Cardiac muscle cell (in vitro differentiated cells and primary cell): ENCODE measurements at regions not wholly inside any gene's neighbourhood (a gene's known extent, or its start where the extent isn't known, plus 50 kb on each side); places are given as distances from the start of the nearest gene placed in this dataset.
A peak's percentile ranks its signal among the peaks of the same experiment; 100 is the strongest.

Source experiments
- DNase-seq, 2 donors: peaks; one replicate each; pipeline versions ENCODE4 v3.0.0 to v3.0.0-alpha.2; 2010 to 2017; ENCODE audit warnings: low read depth in 1 of 2, low spot score in 1 of 2
- H3K27ac ChIP-seq: fragments of 200-600 bp; sonication (generic); 2 replicates; pipeline ENCODE4 v1.5.1; 2016
- H3K27me3 ChIP-seq: fragments of 200-600 bp; sonication (generic); 2 replicates; pipeline ENCODE4 v1.6.0; 2016; ENCODE audit warnings: control low read depth
- H3K36me3 ChIP-seq: fragments of 200-600 bp; sonication (generic); 2 replicates; pipeline ENCODE4 v1.5.1; 2016; ENCODE audit warnings: control low read depth
- H3K4me1 ChIP-seq: fragments of 200-600 bp; sonication (generic); 2 replicates; pipeline ENCODE4 v1.8.1; 2017; ENCODE audit warnings: low read depth, mild to moderate bottlenecking, mixed run types
- H3K4me3 ChIP-seq: fragments of 200-600 bp; sonication (generic); 2 replicates; pipeline ENCODE4 v1.5.1; 2016; ENCODE audit warnings: mild to moderate bottlenecking
- H3K9me3 ChIP-seq: fragments of 200-600 bp; sonication (generic); 2 replicates; pipeline ENCODE4 v1.5.1; 2017; ENCODE audit warnings: low read depth, mild to moderate bottlenecking, control low read depth
- TF ChIP-seq, protein P1 (sequence below): IDR thresholded peaks from 2 replicates; pipeline ENCODE4 v1.5.1; 2012; ENCODE audit warnings: low read depth, mild to moderate bottlenecking, low read length

DNA sequence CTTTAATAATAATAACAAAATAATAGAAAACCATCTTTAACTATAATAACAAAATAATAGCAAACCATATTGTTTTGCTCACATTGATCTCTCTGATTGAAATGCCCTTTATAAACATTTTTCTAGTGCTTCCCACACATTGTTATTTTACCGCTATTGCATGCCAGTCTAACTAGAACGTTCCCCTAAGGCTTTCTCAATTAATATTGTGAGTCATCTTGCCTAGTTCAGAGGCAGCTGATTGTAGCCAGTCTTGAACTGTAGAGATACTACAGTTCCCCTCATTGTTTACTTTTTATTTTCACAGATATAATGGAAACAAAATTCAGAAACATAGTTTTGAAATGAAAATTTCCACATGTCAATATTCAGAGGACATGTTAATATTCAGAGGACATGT, 192.3 kb upstream of the ADGRL4 start:
- H3K4me1 ChIP-seq: no peaks in the 10 kb centered on the region
- H3K27me3 ChIP-seq: no peaks in the 10 kb centered on the region
- H3K36me3 ChIP-seq: no peaks in the 10 kb centered on the region
- DNase-seq: peak in 1 of 2 donors; percentile 62
- no peak overlapping the region for H3K27ac ChIP-seq
- H3K4me3 ChIP-seq: no peak overlapping the region
- no peaks in the 10 kb centered on the region for H3K9me3 ChIP-seq
- TF ChIP-seq, protein P1, sequence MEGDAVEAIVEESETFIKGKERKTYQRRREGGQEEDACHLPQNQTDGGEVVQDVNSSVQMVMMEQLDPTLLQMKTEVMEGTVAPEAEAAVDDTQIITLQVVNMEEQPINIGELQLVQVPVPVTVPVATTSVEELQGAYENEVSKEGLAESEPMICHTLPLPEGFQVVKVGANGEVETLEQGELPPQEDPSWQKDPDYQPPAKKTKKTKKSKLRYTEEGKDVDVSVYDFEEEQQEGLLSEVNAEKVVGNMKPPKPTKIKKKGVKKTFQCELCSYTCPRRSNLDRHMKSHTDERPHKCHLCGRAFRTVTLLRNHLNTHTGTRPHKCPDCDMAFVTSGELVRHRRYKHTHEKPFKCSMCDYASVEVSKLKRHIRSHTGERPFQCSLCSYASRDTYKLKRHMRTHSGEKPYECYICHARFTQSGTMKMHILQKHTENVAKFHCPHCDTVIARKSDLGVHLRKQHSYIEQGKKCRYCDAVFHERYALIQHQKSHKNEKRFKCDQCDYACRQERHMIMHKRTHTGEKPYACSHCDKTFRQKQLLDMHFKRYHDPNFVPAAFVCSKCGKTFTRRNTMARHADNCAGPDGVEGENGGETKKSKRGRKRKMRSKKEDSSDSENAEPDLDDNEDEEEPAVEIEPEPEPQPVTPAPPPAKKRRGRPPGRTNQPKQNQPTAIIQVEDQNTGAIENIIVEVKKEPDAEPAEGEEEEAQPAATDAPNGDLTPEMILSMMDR: no peak

DNA sequence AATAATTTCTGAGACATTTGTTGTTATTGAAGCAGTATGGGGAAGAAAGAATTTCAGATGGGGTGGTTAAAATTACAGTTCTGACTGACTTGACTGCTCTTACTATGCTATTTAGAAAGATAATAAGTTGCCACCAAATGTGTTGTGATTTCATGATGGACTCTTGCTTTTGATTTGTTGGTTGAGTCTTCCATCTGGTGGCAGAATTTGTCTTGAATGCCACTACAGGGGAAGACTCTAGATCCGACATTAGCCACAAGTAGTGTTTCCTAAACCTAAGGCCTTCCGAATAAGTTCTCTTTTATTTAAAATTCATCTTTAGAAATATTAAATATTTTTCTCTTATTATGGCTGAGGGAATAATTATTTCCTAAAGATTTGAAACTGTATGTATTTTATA, 190.9 kb upstream of the ADGRL4 start:
- no peaks in the 10 kb centered on the region for H3K27me3 ChIP-seq
- no peaks in the 10 kb centered on the region for H3K36me3 ChIP-seq
- TF ChIP-seq, protein P1: peak; percentile 40
- no peaks in the 10 kb centered on the region for H3K4me1 ChIP-seq
- H3K9me3 ChIP-seq: no peaks in the 10 kb centered on the region
- H3K27ac ChIP-seq: no peak overlapping the region
- DNase-seq: peak; percentile 16 to 65
- no peak overlapping the region for H3K4me3 ChIP-seq

DNA sequence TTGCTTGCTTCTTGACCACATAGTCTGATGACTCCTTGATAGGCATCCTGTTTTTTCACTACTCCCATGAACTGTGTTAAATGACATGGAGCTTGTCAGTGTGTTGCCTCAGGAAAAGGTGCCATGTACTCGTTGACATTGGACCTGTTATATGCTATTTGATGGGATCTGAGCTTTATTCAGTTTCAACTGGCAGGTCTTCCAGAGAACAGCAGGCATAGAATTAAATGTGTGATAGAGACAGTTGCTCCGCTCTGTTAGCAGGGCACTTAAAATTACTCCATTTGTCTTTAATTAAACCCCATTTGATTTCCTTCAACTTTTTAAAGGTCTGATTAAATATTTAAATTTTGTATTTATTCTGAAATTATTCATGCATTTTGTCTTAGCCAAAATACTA, 189.7 kb upstream of the ADGRL4 start:
- Histone ChIP-seq H3K4me3 (no peak overlapping the region), H3K27me3 (no peaks in the 10 kb centered on the region), H3K4me1 (no peaks in the 10 kb centered on the region), H3K36me3 (no peaks in the 10 kb centered on the region), H3K27ac (no peak overlapping the region), H3K9me3 (no peaks in the 10 kb centered on the region)
- TF ChIP-seq, protein P1: no peak
- no peak for DNase-seq

DNA sequence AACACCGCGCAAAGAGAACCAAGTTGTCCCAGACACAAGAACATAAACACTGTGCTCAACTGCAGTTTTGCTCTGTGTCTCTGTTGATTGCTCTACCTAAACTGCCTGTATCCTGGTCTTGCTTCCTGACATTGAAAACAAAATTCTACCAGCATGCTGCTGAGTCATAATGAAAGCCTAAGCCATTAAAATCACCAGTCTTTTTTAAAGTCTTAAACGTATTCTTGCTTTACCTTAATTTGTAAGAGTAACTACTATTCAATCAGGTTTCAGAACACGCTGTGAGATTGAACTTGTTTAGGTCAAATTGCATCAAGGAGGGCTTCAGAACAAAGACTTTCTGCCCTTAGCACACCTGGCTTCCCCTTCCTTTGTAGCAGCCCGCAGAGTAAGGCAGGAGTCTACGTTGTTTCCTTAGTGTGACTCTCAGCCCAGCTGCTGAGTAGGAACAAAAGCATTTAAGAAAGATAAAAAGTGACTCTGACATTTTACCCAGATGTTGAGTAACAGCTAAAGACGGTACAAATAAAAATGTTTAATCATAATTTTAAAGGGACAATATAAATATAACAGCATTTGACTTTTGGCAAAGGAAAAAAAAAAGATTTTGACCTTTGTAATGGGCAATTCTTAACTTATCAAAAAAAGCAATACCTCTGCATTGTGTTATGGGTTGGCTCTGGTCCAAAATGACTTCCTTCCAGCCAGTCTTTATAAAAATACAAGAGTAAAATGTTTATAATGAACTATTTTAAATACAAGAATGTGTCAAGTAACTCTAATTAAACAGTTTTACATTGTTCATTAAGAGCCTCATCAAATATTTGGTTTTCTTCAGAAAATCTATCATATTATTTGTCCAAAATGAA, 186.9 kb upstream of the ADGRL4 start:
- DNase-seq: peak in 1 of 2 donors; percentile 82
- no peaks in the 10 kb centered on the region for H3K9me3 ChIP-seq
- TF ChIP-seq, protein P1: no peak
- H3K27ac ChIP-seq: no peak overlapping the region
- no peaks in the 10 kb centered on the region for H3K4me1 ChIP-seq
- no peak overlapping the region for H3K4me3 ChIP-seq
- H3K36me3 ChIP-seq: no peaks in the 10 kb centered on the region
- no peaks in the 10 kb centered on the region for H3K27me3 ChIP-seq

DNA sequence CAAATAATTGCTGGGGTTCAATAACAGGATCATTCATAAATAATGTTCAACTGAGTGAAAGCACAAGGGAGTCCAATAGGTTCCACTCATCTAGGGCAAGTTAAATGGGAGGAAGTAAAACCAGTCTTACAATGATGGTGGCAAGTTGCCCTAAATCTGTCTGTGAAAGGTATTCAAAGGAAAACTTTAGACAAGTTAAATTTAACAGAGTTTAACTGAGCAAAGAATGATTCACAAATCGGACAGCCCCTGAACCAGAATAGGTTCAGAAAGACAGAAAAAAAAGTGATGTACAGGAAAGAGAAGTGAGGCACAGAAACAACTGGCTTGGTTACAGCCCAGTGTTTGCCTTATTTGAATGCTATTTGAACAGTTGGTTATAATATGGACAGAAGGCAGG, 183.5 kb upstream of the ADGRL4 start:
- Histone ChIP-seq H3K9me3 (no peaks in the 10 kb centered on the region), H3K27me3 (no peaks in the 10 kb centered on the region), H3K4me3 (no peak overlapping the region), H3K36me3 (no peaks in the 10 kb centered on the region), H3K4me1 (no peaks in the 10 kb centered on the region), H3K27ac (no peak overlapping the region)
- DNase-seq: peak in 1 of 2 donors; percentile 31
- TF ChIP-seq, protein P1: no peak
